SU-DHL-6 (cell line): ENCODE measurements at regions not wholly inside any gene's neighbourhood (a gene's known extent, or its start where the extent isn't known, plus 50 kb on each side); places are given as distances from the start of the nearest gene placed in this dataset.

Source experiments
- EZH2phosphoT487 ChIP-seq: fragments of 200-600 bp; sonication (generic), shearing (Covaris generic); conservative IDR thresholded peaks from 2 replicates; pipeline ENCODE4 v1.6.1; 2018; ENCODE audit warnings: mild to moderate bottlenecking, antibody characterized with exemption, low read length, moderate library complexity, mixed read lengths
- TF ChIP-seq, protein P1 (sequence below): fragments of 200-600 bp; sonication (generic); IDR thresholded peaks from one replicate; pipeline ENCODE4 v1.5.1; 2017; ENCODE audit warnings: antibody characterized with exemption, mild to moderate bottlenecking, low read length, moderate library complexity; ENCODE audit not compliant: insufficient read depth, poor library complexity, severe bottlenecking

DNA sequence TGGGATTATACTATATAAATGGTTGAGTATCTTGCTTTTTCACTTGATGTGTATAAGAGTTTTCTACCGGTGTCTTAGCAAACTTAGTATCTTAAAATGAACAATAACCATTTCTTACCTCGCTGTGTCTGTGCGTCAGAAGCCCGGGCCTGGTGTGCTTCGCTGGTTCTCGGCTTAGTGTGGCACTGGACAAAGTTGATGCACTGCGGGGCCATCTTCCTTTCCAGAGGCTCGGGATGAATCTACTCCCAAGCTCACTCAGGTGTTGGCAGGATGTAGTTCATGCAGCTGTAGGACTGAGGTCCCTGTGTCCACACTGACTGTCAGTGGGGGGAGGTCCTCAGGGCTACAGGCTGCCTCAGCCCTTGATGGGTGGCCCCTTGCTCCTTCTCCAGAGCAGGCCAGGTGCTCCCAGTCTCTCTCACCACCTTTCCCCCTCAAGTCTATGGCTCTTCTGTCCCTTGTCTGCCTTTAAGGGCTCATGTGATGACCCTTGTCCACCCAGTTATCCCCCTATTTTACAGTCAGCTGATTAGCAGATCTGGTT, 227.8 kb downstream of the GLRX3 start:
- TF ChIP-seq, protein P1, sequence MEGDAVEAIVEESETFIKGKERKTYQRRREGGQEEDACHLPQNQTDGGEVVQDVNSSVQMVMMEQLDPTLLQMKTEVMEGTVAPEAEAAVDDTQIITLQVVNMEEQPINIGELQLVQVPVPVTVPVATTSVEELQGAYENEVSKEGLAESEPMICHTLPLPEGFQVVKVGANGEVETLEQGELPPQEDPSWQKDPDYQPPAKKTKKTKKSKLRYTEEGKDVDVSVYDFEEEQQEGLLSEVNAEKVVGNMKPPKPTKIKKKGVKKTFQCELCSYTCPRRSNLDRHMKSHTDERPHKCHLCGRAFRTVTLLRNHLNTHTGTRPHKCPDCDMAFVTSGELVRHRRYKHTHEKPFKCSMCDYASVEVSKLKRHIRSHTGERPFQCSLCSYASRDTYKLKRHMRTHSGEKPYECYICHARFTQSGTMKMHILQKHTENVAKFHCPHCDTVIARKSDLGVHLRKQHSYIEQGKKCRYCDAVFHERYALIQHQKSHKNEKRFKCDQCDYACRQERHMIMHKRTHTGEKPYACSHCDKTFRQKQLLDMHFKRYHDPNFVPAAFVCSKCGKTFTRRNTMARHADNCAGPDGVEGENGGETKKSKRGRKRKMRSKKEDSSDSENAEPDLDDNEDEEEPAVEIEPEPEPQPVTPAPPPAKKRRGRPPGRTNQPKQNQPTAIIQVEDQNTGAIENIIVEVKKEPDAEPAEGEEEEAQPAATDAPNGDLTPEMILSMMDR = no peak
- no peak for TF ChIP-seq EZH2phosphoT487
